Fibroblast of the aortic adventitia (primary cell): ENCODE measurements at regions not wholly inside any gene's neighbourhood (a gene's known extent, or its start where the extent isn't known, plus 50 kb on each side); places are given as distances from the start of the nearest gene placed in this dataset.

Source experiments
- DNase-seq: peaks from one replicate; pipeline ENCODE4 v3.0.0-alpha.2; 2010; ENCODE audit warnings: low read depth
- H3K4me3 ChIP-seq: 2 replicates; pipeline ENCODE4 v1.5.1; 2011; ENCODE audit warnings: low read depth, mild to moderate bottlenecking, control low read depth, low read length, moderate library complexity
- CTCF ChIP-seq: IDR thresholded peaks from 2 replicates; pipeline ENCODE4 v1.5.1; 2011; ENCODE audit warnings: mild to moderate bottlenecking, low read length, control low read depth, inconsistent platforms; ENCODE audit not compliant: insufficient read depth

GRCh38 chr6:155584006-155584405 is 128.4 kb upstream of the NOX3 start:
- no peak for TF ChIP-seq CTCF
- no peak overlapping the region for H3K4me3 ChIP-seq
- DNase-seq: no peak

- TF ChIP-seq CTCF: no peak
- no peak for DNase-seq
- no peak overlapping the region for H3K4me3 ChIP-seq
These were observed 126.7 kb upstream of the NOX3 start for GRCh38 chr6:155582016-155582991.

GRCh38 chr6:155580904-155581303 is 125.3 kb upstream of the NOX3 start:
- H3K4me3 ChIP-seq: no peak overlapping the region
- TF ChIP-seq CTCF: peak; percentile 13
- no peak for DNase-seq

- DNase-seq: peak; percentile 8
- no peak for TF ChIP-seq CTCF
- H3K4me3 ChIP-seq: no peak overlapping the region
These were observed 122.6 kb upstream of the NOX3 start for GRCh38 chr6:155578251-155578650.

- no peak for TF ChIP-seq CTCF
- DNase-seq: no peak
These were observed 106.3 kb upstream of the NOX3 start for GRCh38 chr6:155561966-155562364.

GRCh38 chr6:155561257-155561965 is 105.8 kb upstream of the NOX3 start:
- H3K4me3 ChIP-seq: no peak overlapping the region
- TF ChIP-seq CTCF: no peak
- DNase-seq: peak; percentile 3

More at GRCh38 chr6:155561966-155562364, 106.3 kb upstream of the NOX3 start:
- no peak overlapping the region for H3K4me3 ChIP-seq
